Endothelial cell of umbilical vein (primary cell): ENCODE measurements at regions not wholly inside any gene's neighbourhood (a gene's known extent, or its start where the extent isn't known, plus 50 kb on each side); places are given as distances from the start of the nearest gene placed in this dataset.

Experiments
- BruUV-seq: library from RNA; stranded (reverse); fragments of 400-500 nt; replicated peaks from 2 replicates; lab custom pipeline; 2021; lab: Mats Ljungman, UMichigan
- CTCF ChIA-PET: fragments of 300-600, 350-600 bp; sonication (Branson Sonifier 250); formaldehyde crosslinking; loops from one replicate; lab custom pipeline; 2021; ENCODE audit warnings: antibody characterized with exemption, inconsistent platforms; lab: Charles Lee
- POLR2A ChIA-PET: fragments of 300-600, 350-600 bp; sonication (Branson Sonifier 250); formaldehyde crosslinking; loops from one replicate; lab custom pipeline; 2021; ENCODE audit warnings: antibody characterized with exemption, inconsistent platforms; lab: Charles Lee
- DNase-seq: peaks from one replicate; pipeline ENCODE4 v3.0.0-alpha.2; 2011; ENCODE audit warnings: low read depth, low spot score
- FAIRE-seq: peaks from 2 replicates; lab custom pipeline; 2011; peaks lifted over from hg19 to GRCh38; lab: Jason Lieb, UNC
- H2AFZ ChIP-seq: 2 replicates; pipeline ENCODE4 v1.6.0; 2012; ENCODE audit warnings: low read depth, low read length, control low read depth, inconsistent platforms
- H3K27ac ChIP-seq: 2 replicates; pipeline ENCODE4 v1.5.1; 2011; ENCODE audit warnings: low read depth, mild to moderate bottlenecking, control low read depth, low read length, moderate library complexity; ENCODE audit not compliant: insufficient read depth
- H3K27me3 ChIP-seq, 2 experiments: 2 replicates each; pipeline versions ENCODE4 v1.6.0 to v1.6.1; 2011; ENCODE audit warnings: low read length in 2 of 2, mixed read lengths in 1 of 2; ENCODE audit not compliant: control insufficient read depth in 2 of 2, insufficient read depth in 2 of 2
- H3K36me3 ChIP-seq, 2 experiments: 2 replicates in 1 of 2; 3 replicates in 1 of 2; pipeline ENCODE4 v1.5.1; 2011; ENCODE audit warnings: low read length in 2 of 2, mild to moderate bottlenecking in 1 of 2, moderate library complexity in 1 of 2; ENCODE audit not compliant: control insufficient read depth in 2 of 2, insufficient read depth in 2 of 2; ENCODE audit errors: extremely low read depth in 1 of 2
- H3K4me1 ChIP-seq: 3 replicates; pipeline ENCODE4 v1.5.1; 2011; ENCODE audit warnings: mild to moderate bottlenecking, low read length; ENCODE audit not compliant: control insufficient read depth, insufficient read depth; ENCODE audit errors: extremely low read depth
- H3K4me2 ChIP-seq: 2 replicates; pipeline ENCODE4 v1.6.1; 2011; ENCODE audit warnings: low read length, control low read depth, mixed read lengths; ENCODE audit not compliant: insufficient read depth
- H3K4me3 ChIP-seq, 3 experiments: fragments of 200-600 bp in 1 of 3; sonication (generic), shearing (Covaris generic) in 1 of 3; replicated peaks in 1 of 3; 2 replicates each; pipeline ENCODE4 v1.5.1; 2011 to 2016; ENCODE audit warnings: control low read depth in 3 of 3, low read length in 3 of 3, mild to moderate bottlenecking in 2 of 3, inconsistent platforms in 1 of 3, low read depth in 1 of 3, moderate library complexity in 1 of 3; ENCODE audit not compliant: insufficient read depth in 1 of 3
- H3K79me2 ChIP-seq: 2 replicates; pipeline ENCODE4 v1.6.0; 2012; ENCODE audit warnings: low read length, inconsistent platforms; ENCODE audit not compliant: control insufficient read depth, insufficient read depth
- H3K9ac ChIP-seq: replicated peaks from 2 replicates; pipeline ENCODE3; 2011; ENCODE audit warnings: low read length, control low read depth; ENCODE audit not compliant: insufficient read depth; ENCODE audit errors: extremely low read depth
- H3K9me1 ChIP-seq: replicated peaks from 3 replicates; pipeline ENCODE4 v1.6.0; 2011; ENCODE audit warnings: mild to moderate bottlenecking, low read length; ENCODE audit not compliant: control insufficient read depth, insufficient read depth; ENCODE audit errors: extremely low read depth
- H3K9me3 ChIP-seq: replicated peaks from 2 replicates; pipeline ENCODE4 v1.5.1; 2012; ENCODE audit warnings: low read length, inconsistent platforms; ENCODE audit not compliant: control insufficient read depth, insufficient read depth
- H4K20me1 ChIP-seq: replicated peaks from 2 replicates; pipeline ENCODE3; 2011; ENCODE audit warnings: mild to moderate bottlenecking, low read length; ENCODE audit not compliant: control insufficient read depth, insufficient read depth; ENCODE audit errors: extremely low read depth
- EZH2 ChIP-seq: IDR thresholded peaks from 2 replicates; pipeline ENCODE4 v1.6.1; 2012; ENCODE audit warnings: borderline replicate concordance, low read depth, mild to moderate bottlenecking, moderate library complexity, low read length, inconsistent platforms; ENCODE audit not compliant: severe bottlenecking
- FOS ChIP-seq: IDR thresholded peaks from 2 replicates; pipeline ENCODE4 v1.6.1; 2011; ENCODE audit warnings: mild to moderate bottlenecking, low read length, moderate library complexity, borderline replicate concordance; ENCODE audit not compliant: insufficient read depth
- GATA2 ChIP-seq: IDR thresholded peaks from 2 replicates; pipeline ENCODE4 v1.7.0; 2011; ENCODE audit warnings: low read depth, mild to moderate bottlenecking, moderate library complexity, mixed read lengths, low read length; ENCODE audit not compliant: insufficient read length, insufficient read depth
- JUN ChIP-seq: IDR thresholded peaks from 2 replicates; pipeline ENCODE4 v1.6.1; 2011; ENCODE audit warnings: borderline replicate concordance, low read depth; ENCODE audit not compliant: insufficient read length, insufficient read depth
- MYC ChIP-seq: IDR thresholded peaks from one replicate; pipeline ENCODE4 v1.6.1; 2011; ENCODE audit warnings: mild to moderate bottlenecking, low read depth, low read length
- POLR2A ChIP-seq: IDR thresholded peaks from 2 replicates; pipeline ENCODE4 v1.6.1; 2012; ENCODE audit warnings: low read depth, mild to moderate bottlenecking, control low read depth, low read length
- POLR2AphosphoS5 ChIP-seq: IDR thresholded peaks from 2 replicates; pipeline ENCODE4 v1.6.1; 2012; ENCODE audit warnings: low read depth, mild to moderate bottlenecking, control low read depth, low read length, moderate library complexity; ENCODE audit not compliant: insufficient read depth
- dilution Hi-C: fragments of 300-500 bp; cut with MboI; formaldehyde crosslinking; loops from one replicate; pipeline ENCODE4 v1.15.0; 2019; ENCODE audit warnings: low sequenced_read_pairs; ENCODE audit not compliant: extremely low pct_ligation_motif_present
- intact Hi-C: fragments of 100-400 bp; cut with micrococcal nuclease; formaldehyde crosslinking; loops from one replicate; pipeline ENCODE4 v1.10.0; 2022
- TF ChIP-seq, protein P1 (sequence below): IDR thresholded peaks from 2 replicates; pipeline ENCODE4 v1.6.1; 2011; ENCODE audit not compliant: insufficient read depth, insufficient read length
- TF ChIP-seq, protein P2 (sequence below), 2 donors: IDR thresholded peaks; 1 replicate in 1 of 2; 2 replicates in 1 of 2; pipeline ENCODE4 v1.5.1; 2011; ENCODE audit warnings: low read length in 2 of 2, mild to moderate bottlenecking in 2 of 2, moderate library complexity in 2 of 2, control low read depth in 1 of 2, inconsistent platforms in 1 of 2, low read depth in 1 of 2; ENCODE audit not compliant: insufficient read depth in 1 of 2; ENCODE audit errors: extremely low read depth in 1 of 2

DNA sequence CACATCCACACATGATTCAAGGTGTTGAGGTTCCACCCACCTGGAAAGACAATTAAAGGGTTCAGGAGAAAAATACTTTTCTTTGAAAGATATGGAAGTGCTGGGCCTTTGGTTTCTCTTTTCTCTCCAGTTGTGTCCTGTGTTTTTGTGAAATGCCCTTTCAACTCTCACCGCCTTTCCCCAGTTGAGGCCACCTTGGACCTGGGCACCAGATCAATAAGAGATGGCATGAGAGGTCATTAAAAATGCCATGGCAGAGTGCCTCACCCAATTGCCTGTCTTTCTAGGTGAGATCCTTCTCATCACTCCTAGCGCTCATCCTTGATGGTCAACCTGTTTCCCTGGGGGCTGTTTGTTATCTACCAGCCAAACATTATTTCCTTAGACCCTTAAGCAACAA is 453.9 kb downstream of the TSN start:
- FAIRE-seq = no peak
- Histone ChIP-seq H3K9me3 (no peaks in the 10 kb centered on the region), H3K9ac (no peak overlapping the region), H4K20me1 (no peaks in the 10 kb centered on the region), H3K27me3 (no peaks in the 10 kb centered on the region), H3K27ac (no peak overlapping the region), H2AFZ (no peak overlapping the region), H3K4me3 (no peak overlapping the region), H3K4me2 (no peak overlapping the region), H3K9me1 (no peaks in the 10 kb centered on the region), H3K4me1 (no peaks in the 10 kb centered on the region), H3K36me3 (no peaks in the 10 kb centered on the region), H3K79me2 (no peaks in the 10 kb centered on the region)
- dilution Hi-C loops (no loop called here), intact Hi-C loops (no loop called here)
- CTCF ChIA-PET = no interaction called here
- no TSS peak for BruUV-seq
- POLR2A ChIA-PET = no interaction called here
- TF ChIP-seq EZH2 (no peak), JUN (no peak), FOS (no peak), MYC (no peak), POLR2A (no peak), GATA2 (no peak), POLR2AphosphoS5 (no peak)
- TF ChIP-seq, protein P1, sequence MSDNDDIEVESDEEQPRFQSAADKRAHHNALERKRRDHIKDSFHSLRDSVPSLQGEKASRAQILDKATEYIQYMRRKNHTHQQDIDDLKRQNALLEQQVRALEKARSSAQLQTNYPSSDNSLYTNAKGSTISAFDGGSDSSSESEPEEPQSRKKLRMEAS = no peak
- TF ChIP-seq, protein P2, sequence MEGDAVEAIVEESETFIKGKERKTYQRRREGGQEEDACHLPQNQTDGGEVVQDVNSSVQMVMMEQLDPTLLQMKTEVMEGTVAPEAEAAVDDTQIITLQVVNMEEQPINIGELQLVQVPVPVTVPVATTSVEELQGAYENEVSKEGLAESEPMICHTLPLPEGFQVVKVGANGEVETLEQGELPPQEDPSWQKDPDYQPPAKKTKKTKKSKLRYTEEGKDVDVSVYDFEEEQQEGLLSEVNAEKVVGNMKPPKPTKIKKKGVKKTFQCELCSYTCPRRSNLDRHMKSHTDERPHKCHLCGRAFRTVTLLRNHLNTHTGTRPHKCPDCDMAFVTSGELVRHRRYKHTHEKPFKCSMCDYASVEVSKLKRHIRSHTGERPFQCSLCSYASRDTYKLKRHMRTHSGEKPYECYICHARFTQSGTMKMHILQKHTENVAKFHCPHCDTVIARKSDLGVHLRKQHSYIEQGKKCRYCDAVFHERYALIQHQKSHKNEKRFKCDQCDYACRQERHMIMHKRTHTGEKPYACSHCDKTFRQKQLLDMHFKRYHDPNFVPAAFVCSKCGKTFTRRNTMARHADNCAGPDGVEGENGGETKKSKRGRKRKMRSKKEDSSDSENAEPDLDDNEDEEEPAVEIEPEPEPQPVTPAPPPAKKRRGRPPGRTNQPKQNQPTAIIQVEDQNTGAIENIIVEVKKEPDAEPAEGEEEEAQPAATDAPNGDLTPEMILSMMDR (IDR thresholded peaks at IDR 0.05; ENCODE audit: extremely low read depth in 1 of 2, insufficient read depth in 1 of 2, low read depth in 1 of 2, low read length in 2 of 2) = no peak
- no peak for DNase-seq
